ENCODE measurements at regions not wholly inside any gene's neighbourhood (a gene's known extent, or its start where the extent isn't known, plus 50 kb on each side); places are given as distances from the start of the nearest gene placed in this dataset.

- WGBS, 5 donors, result 52 to 72% (median 62%) methylated on average over 7 of the region's 7 CpGs
- Histone ChIP-seq H3K36me3 (no peaks in the 10 kb centered on the region), H3K9me3 (no peaks in the 10 kb centered on the region), H3K27me3 (replicated peaks in 1 of 7) (no peaks in the 10 kb centered on the region), H3K4me3 (no peak overlapping the region), H3K4me1 (peaks cover 8 to 55% (median 26%) of the 10 kb centered on the region in 6 donors), H3K27ac (peak overlapping the region in 4 of 8 donors; percentile 46 to 67 (median 58))
- intact Hi-C loops (cut with DNase I; ENCODE audit: low total_unique reads), result no loop called here
- no peak for TF ChIP-seq POLR2AphosphoS5 (IDR thresholded peaks at IDR 0.05)
- no peak for TF ChIP-seq POLR2A (IDR thresholded peaks at IDR 0.05)
- TF ChIP-seq, protein P1, sequence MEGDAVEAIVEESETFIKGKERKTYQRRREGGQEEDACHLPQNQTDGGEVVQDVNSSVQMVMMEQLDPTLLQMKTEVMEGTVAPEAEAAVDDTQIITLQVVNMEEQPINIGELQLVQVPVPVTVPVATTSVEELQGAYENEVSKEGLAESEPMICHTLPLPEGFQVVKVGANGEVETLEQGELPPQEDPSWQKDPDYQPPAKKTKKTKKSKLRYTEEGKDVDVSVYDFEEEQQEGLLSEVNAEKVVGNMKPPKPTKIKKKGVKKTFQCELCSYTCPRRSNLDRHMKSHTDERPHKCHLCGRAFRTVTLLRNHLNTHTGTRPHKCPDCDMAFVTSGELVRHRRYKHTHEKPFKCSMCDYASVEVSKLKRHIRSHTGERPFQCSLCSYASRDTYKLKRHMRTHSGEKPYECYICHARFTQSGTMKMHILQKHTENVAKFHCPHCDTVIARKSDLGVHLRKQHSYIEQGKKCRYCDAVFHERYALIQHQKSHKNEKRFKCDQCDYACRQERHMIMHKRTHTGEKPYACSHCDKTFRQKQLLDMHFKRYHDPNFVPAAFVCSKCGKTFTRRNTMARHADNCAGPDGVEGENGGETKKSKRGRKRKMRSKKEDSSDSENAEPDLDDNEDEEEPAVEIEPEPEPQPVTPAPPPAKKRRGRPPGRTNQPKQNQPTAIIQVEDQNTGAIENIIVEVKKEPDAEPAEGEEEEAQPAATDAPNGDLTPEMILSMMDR (IDR thresholded peaks at IDR 0.05 in 8 of 11, conservative IDR thresholded peaks at IDR 0.05 in 3 of 11), result no peak
- no peak for DNase-seq
Observed at GRCh38 chr1:55316947-55317662, 101.9 kb upstream of the USP24 start.

DNA sequence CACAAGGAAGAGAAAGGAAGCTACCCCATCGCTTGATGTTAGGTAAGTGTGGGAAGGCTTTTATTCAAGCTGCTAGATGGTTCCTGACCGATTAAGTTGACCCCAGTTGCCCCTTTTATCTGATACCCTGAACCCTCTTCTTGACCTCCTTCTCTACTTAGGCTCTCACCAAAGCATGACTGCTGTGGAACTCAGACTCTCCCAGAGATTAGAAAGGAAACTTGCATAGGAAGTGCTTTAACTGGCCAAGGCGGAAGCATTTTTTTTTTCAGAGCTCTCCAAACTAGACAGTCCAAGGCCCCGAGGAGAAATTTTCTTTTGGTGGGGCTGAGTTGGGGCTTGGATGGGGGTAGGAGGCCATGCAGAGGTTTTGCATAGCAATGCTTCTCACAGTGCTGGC, 101.3 kb upstream of the USP24 start:
- H3K36me3 ChIP-seq, result no peaks in the 10 kb centered on the region
- no peak overlapping the region for H3K4me3 ChIP-seq
- peak overlapping the region in 3 of 8 donors; percentile 55 to 67 (median 60) for H3K27ac ChIP-seq
- no peak for TF ChIP-seq POLR2AphosphoS5 (IDR thresholded peaks at IDR 0.05)
- TF ChIP-seq POLR2A (IDR thresholded peaks at IDR 0.05), result no peak
- TF ChIP-seq, protein P1 (IDR thresholded peaks at IDR 0.05 in 8 of 11, conservative IDR thresholded peaks at IDR 0.05 in 3 of 11), result no peak
- H3K4me1 ChIP-seq, result peaks cover 8 to 51% (median 26%) of the 10 kb centered on the region in 6 donors
- DNase-seq, result no peak
- no peaks in the 10 kb centered on the region for H3K9me3 ChIP-seq
- H3K27me3 ChIP-seq (replicated peaks in 1 of 7), result no peaks in the 10 kb centered on the region
- intact Hi-C loops (cut with DNase I; ENCODE audit: low total_unique reads), result no loop called here
- 35 to 57% (median 42%) methylated on average over 4 of the region's 4 CpGs for WGBS, 5 donors

GRCh38 chr1:55315552-55315951, 100.4 kb upstream of the USP24 start:
- peaks cover 8 to 60% (median 27%) of the 10 kb centered on the region in 6 donors for H3K4me1 ChIP-seq

DNA sequence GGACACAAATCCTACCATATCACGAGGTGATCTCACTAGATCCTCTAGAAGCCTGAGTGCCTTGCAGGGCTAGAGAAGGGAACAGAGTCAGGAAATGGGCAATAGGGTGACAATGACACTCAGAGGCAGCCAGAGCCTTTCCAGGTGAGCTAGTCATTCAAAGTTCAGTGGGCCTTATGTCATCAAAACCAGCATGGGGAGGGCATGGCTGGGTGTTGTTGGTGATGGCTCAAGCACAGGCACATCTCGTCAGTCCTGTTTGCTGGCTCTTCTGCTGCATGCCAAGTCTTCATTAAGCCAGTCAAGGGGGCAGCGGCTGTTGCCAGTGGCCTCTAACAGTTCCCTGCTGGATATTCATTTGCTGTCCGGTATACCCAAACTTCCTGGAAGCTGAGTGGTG, 99.6 kb upstream of the USP24 start:
- TF ChIP-seq, protein P1 (IDR thresholded peaks at IDR 0.05 in 8 of 11, conservative IDR thresholded peaks at IDR 0.05 in 3 of 11), result no peak
- TF ChIP-seq POLR2A (IDR thresholded peaks at IDR 0.05) (no peak), POLR2AphosphoS5 (IDR thresholded peaks at IDR 0.05) (no peak)
- intact Hi-C loops (cut with DNase I; ENCODE audit: low total_unique reads), result no loop called here
- 82 to 93% (median 88%) methylated on average over 4 of the region's 4 CpGs for WGBS, 5 donors
- DNase-seq, result no peak
- no peaks in the 10 kb centered on the region for H3K36me3 ChIP-seq
- H3K27ac ChIP-seq, result peak overlapping the region in 2 of 8 donors; percentile 9 to 47
- H3K27me3 ChIP-seq (replicated peaks in 1 of 7), result no peaks in the 10 kb centered on the region
- no peak overlapping the region for H3K4me3 ChIP-seq
- H3K4me1 ChIP-seq, result peaks cover 8 to 64% (median 28%) of the 10 kb centered on the region in 6 donors
- no peaks in the 10 kb centered on the region for H3K9me3 ChIP-seq

More at GRCh38 chr1:55315552-55315951, 100.4 kb upstream of the USP24 start:
- H3K9me3 ChIP-seq, result no peaks in the 10 kb centered on the region
- no peak overlapping the region for H3K4me3 ChIP-seq
- no peak overlapping the region for H3K27ac ChIP-seq
- H3K36me3 ChIP-seq, result no peaks in the 10 kb centered on the region
- DNase-seq, result no peak
- 77 to 95% (median 85%) methylated on average over 1 of the region's 1 CpG for WGBS, 5 donors
- intact Hi-C loops (cut with DNase I; ENCODE audit: low total_unique reads), result no loop called here
- H3K27me3 ChIP-seq (replicated peaks in 1 of 7), result no peaks in the 10 kb centered on the region
- TF ChIP-seq POLR2AphosphoS5 (IDR thresholded peaks at IDR 0.05), result no peak
- no peak for TF ChIP-seq POLR2A (IDR thresholded peaks at IDR 0.05)
- TF ChIP-seq, protein P1 (IDR thresholded peaks at IDR 0.05 in 8 of 11, conservative IDR thresholded peaks at IDR 0.05 in 3 of 11), result no peak
